ENCODE measurements at regions not wholly inside any gene's neighbourhood (a gene's known extent, or its start where the extent isn't known, plus 50 kb on each side); places are given as distances from the start of the nearest gene placed in this dataset.

- no peak for FAIRE-seq
Measured at GRCh38 chr9:106557996-106558667, 304.8 kb upstream of the ZNF462 start.

- FAIRE-seq = no peak
Measured at GRCh38 chr9:106560540-106560939, 302.4 kb upstream of the ZNF462 start.

GRCh38 chr9:106575823-106576222, 287.1 kb upstream of the ZNF462 start:
- FAIRE-seq = no peak

- no peak for FAIRE-seq
Measured at GRCh38 chr9:106576232-106576760, 286.7 kb upstream of the ZNF462 start.

GRCh38 chr9:106577121-106577520, 285.8 kb upstream of the ZNF462 start:
- FAIRE-seq = no peak

GRCh38 chr9:106580546-106580945, 282.4 kb upstream of the ZNF462 start:
- no peak for FAIRE-seq

GRCh38 chr9:106581973-106582372, 281.0 kb upstream of the ZNF462 start:
- FAIRE-seq = no peak

GRCh38 chr9:106583751-106584150, 279.2 kb upstream of the ZNF462 start:
- no peak for FAIRE-seq

- no peak for FAIRE-seq
Measured at GRCh38 chr9:106587042-106587441, 275.9 kb upstream of the ZNF462 start.

- no peak for FAIRE-seq
Measured at GRCh38 chr9:106588626-106589025, 274.3 kb upstream of the ZNF462 start.

- no peak for FAIRE-seq
Measured at GRCh38 chr9:106590759-106591505, 272.0 kb upstream of the ZNF462 start.

- FAIRE-seq = no peak
Measured at GRCh38 chr9:106593201-106593600, 269.8 kb upstream of the ZNF462 start.

GRCh38 chr9:106596984-106597383, 266.0 kb upstream of the ZNF462 start:
- no peak for FAIRE-seq

GRCh38 chr9:106600955-106601560, 261.9 kb upstream of the ZNF462 start:
- FAIRE-seq = no peak

- FAIRE-seq = no peak
Measured at GRCh38 chr9:106602344-106602743, 260.6 kb upstream of the ZNF462 start.

GRCh38 chr9:106613250-106613737, 249.7 kb upstream of the ZNF462 start:
- FAIRE-seq = no peak

GRCh38 chr9:106615118-106615889, 247.7 kb upstream of the ZNF462 start:
- no peak for FAIRE-seq

- no peak for FAIRE-seq
Measured at GRCh38 chr9:106616026-106616425, 246.9 kb upstream of the ZNF462 start.

- no peak for FAIRE-seq
Measured at GRCh38 chr9:106616851-106617345, 246.1 kb upstream of the ZNF462 start.

- no peak for FAIRE-seq
Measured at GRCh38 chr9:106619211-106619610, 243.8 kb upstream of the ZNF462 start.

- FAIRE-seq = no peak
Measured at GRCh38 chr9:106620081-106620480, 242.9 kb upstream of the ZNF462 start.

GRCh38 chr9:106620866-106621265, 242.1 kb upstream of the ZNF462 start:
- no peak for FAIRE-seq
